ENCODE measurements at regions not wholly inside any gene's neighbourhood (a gene's known extent, or its start where the extent isn't known, plus 50 kb on each side); places are given as distances from the start of the nearest gene placed in this dataset.

DNA sequence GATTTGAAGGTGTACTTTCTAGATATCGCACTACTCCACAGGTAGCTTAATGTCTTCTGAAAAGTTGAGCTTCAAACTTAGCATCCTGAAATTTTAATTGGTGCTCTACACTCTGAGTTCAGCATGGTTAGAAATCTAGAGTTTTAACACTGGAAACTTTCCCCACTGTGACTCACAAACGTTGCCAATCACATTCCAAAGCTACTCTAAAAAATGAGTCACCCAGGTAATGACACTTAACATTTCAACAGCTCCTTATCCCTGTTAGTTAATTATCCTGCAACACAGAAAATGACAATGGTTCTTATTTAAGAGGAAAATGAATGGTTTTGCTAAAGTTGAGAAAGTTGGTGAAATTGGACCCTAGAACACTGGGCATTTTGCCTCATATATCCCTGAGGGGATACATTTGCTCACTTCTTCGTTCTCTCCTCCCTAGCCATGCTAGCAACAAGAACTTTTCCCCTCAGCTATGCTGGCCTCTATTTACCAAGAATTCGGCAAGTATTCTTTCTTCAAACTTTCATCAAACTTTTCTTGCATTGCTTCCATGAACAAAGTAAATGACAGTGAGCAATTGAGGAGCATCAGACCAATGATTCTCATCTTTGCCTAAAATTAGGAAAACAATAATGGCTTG, 1024.1 kb upstream of the KLHL29 start:
- DNase-seq (ENCODE audit: low read depth in 2 of 2): no peak
- TF ChIP-seq, protein P1, sequence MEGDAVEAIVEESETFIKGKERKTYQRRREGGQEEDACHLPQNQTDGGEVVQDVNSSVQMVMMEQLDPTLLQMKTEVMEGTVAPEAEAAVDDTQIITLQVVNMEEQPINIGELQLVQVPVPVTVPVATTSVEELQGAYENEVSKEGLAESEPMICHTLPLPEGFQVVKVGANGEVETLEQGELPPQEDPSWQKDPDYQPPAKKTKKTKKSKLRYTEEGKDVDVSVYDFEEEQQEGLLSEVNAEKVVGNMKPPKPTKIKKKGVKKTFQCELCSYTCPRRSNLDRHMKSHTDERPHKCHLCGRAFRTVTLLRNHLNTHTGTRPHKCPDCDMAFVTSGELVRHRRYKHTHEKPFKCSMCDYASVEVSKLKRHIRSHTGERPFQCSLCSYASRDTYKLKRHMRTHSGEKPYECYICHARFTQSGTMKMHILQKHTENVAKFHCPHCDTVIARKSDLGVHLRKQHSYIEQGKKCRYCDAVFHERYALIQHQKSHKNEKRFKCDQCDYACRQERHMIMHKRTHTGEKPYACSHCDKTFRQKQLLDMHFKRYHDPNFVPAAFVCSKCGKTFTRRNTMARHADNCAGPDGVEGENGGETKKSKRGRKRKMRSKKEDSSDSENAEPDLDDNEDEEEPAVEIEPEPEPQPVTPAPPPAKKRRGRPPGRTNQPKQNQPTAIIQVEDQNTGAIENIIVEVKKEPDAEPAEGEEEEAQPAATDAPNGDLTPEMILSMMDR (IDR thresholded peaks at IDR 0.05; ENCODE audit: low read depth, low read length): no peak
- no peak overlapping the region for H3K4me3 ChIP-seq (replicated peaks in 1 of 2; ENCODE audit: low read depth in 2 of 2, low read length in 2 of 2)

DNA sequence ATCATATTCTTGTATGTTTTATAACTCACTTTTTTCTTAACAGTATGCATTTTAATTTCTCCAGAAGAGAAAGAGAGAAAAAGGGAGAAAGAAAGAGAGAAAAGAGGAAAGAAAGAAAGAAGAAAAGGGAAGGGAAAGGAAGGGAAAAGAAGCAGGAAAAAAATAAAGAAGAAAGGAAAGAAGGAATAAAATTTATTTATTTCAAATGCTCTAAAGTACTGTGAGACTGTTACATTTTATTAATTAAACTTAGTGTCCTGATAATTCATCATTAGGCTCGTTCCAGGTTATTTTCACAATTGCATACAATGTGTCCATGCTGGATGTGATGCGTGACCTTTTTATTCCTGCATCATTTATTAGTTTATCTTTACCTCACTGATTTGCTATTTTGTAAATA, 1023.4 kb upstream of the KLHL29 start:
- DNase-seq (ENCODE audit: low read depth in 2 of 2): no peak
- H3K4me3 ChIP-seq (replicated peaks in 1 of 2; ENCODE audit: low read depth in 2 of 2, low read length in 2 of 2): no peak overlapping the region
- TF ChIP-seq, protein P1 (IDR thresholded peaks at IDR 0.05; ENCODE audit: low read depth, low read length): no peak

DNA sequence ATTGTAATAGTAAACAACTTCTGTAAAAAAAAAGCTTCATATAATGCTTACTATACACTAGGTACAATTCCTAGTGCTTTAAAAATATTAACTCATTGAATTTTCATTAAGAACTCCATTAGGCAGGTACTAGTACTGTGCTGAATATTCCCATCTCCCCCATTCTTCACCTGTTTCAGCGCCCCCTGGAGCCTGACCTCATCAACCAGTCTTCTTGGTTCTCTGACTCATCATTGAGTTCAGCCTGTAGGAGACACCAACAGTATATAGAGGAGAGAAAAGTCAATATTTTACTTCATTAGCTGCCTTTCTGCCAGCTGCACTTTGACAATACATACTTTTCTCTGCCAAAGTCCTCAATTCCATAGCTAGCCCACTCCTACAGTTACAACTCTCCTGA, 1009.9 kb upstream of the KLHL29 start:
- TF ChIP-seq, protein P1 (IDR thresholded peaks at IDR 0.05; ENCODE audit: low read depth, low read length): no peak
- DNase-seq (ENCODE audit: low read depth in 2 of 2): no peak
- H3K4me3 ChIP-seq (replicated peaks in 1 of 2; ENCODE audit: low read depth in 2 of 2, low read length in 2 of 2): no peak overlapping the region

DNA sequence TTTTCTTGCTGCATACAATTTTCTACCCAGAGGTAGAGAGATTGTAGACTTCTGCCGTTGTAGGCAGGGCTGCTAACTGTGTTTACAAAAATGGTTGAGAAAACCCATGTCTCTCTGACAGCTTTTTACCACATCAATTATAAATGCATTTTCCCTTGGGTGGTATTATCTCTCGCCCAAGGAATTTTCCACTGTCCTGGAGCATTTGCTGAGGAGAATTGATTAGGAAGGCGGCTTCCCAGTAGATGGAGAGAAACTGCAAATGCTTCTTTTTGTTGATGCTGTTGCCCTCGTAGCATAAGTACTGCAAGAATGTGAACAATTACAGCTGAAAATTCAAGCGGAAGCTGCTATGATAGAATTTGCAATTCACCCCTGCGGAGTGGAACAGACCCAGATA, 1007.7 kb upstream of the KLHL29 start:
- H3K4me3 ChIP-seq (replicated peaks in 1 of 2; ENCODE audit: low read depth in 2 of 2, low read length in 2 of 2): no peak overlapping the region
- TF ChIP-seq, protein P1 (IDR thresholded peaks at IDR 0.05; ENCODE audit: low read depth, low read length): no peak
- no peak for DNase-seq (ENCODE audit: low read depth in 2 of 2)

DNA sequence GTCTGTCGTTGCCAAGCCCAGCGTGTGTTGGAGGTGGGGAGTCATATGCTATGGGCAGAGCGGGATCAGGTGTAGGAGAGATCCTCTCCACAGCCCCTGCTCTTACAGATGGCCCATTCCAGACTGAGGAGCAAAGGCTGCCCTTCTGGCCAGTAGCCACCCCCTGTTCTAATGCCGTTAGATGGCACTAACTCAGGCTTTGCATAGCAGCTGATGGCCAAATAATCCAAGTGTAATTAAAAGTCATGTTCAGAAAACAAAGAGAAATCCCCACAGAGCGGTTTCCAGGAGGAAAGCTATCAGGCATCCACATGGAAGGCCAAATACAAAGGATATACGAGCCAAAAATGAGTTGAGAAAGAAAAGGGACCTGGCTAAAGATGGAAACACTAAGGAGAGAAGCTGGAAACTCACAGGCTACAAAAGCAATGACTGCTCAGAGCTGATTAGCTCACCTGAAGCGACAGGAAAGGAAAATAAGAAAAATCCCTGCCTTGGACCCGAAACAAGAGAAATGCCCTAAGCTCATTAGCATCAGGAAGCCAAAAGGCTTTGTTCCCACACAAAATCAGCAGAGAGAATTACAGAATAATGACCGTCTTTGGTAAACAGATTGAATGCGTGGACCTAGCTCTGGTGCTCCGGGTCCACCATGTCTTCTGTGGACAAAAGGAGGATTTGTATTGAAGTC, 1002.4 kb upstream of the KLHL29 start:
- TF ChIP-seq, protein P1 (IDR thresholded peaks at IDR 0.05; ENCODE audit: low read depth, low read length): no peak
- DNase-seq (ENCODE audit: low read depth in 2 of 2): no peak
- H3K4me3 ChIP-seq (replicated peaks in 1 of 2; ENCODE audit: low read depth in 2 of 2, low read length in 2 of 2): no peak overlapping the region

DNA sequence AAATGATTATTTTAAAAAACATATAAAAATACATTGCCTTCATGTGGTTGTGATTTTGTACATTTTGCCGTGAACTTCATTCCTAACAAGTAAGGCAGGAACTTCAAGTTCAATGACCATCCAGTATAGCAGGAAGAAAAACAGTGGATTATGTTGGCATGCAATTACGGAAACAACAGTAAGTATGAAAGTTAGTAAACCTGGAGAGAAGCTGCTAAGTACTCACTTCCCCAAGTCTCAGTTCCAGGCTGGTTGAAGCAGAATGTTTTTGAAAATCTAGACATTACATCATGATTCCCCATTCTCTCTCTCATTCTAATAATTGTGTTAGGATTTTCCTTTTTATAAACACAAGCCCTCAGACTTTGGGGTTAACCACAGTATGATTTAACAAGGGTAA, 987.1 kb upstream of the KLHL29 start:
- DNase-seq (ENCODE audit: low read depth in 2 of 2): no peak
- H3K4me3 ChIP-seq (replicated peaks in 1 of 2; ENCODE audit: low read depth in 2 of 2, low read length in 2 of 2): no peak overlapping the region
- TF ChIP-seq, protein P1 (IDR thresholded peaks at IDR 0.05; ENCODE audit: low read depth, low read length): no peak

All from cardiac fibroblast (primary cell).